A673 (cell line): ENCODE measurements at regions not wholly inside any gene's neighbourhood (a gene's known extent, or its start where the extent isn't known, plus 50 kb on each side); places are given as distances from the start of the nearest gene placed in this dataset.

Experiments used
- CTCF ChIP-seq: fragments of 300-800, 200-600 bp; sonication (generic); conservative IDR thresholded peaks from 2 replicates; pipeline ENCODE4 v1.5.1; 2017; ENCODE audit warnings: low read depth, mild to moderate bottlenecking, antibody characterized with exemption, low read length, moderate library complexity, mixed read lengths
- EZH2 ChIP-seq: fragments of 200-600 bp; sonication (generic); IDR thresholded peaks from 2 replicates; pipeline ENCODE4 v1.6.1; 2017; ENCODE audit warnings: borderline replicate concordance, low read depth, mild to moderate bottlenecking, mixed read lengths, antibody characterized with exemption, low read length; ENCODE audit not compliant: poor library complexity, severe bottlenecking

- no peak for TF ChIP-seq CTCF
- no peak for TF ChIP-seq EZH2
These were observed 184.7 kb downstream of the COPRS start for GRCh38 chr17:31674305-31674704.
